Gastroesophageal sphincter (tissue), 4 donors: ENCODE measurements at regions not wholly inside any gene's neighbourhood (a gene's known extent, or its start where the extent isn't known, plus 50 kb on each side); places are given as distances from the start of the nearest gene placed in this dataset.

Experiments used
- ATAC-seq: fragments of 150-250 bp; one replicate; pipeline ENCODE4 v1.9.1; 2016; ENCODE audit warnings: mild to moderate bottlenecking, moderate library complexity
- H3K27ac ChIP-seq, 4 donors: fragments of 200-600 bp; sonication (generic) in 3 of 4; 1 replicate in 3 of 4; 2 replicates in 1 of 4; pipeline ENCODE4 v1.5.1; 2016 to 2019
- H3K27me3 ChIP-seq: fragments of 200-600 bp; sonication (generic); one replicate; pipeline ENCODE4 v1.5.1; 2019
- H3K36me3 ChIP-seq, 2 donors: fragments of 200-600 bp; sonication (generic); one replicate each; pipeline ENCODE4 v1.5.1; 2019; ENCODE audit warnings: control low read depth in 1 of 2
- H3K4me1 ChIP-seq, 3 donors: fragments of 200-600 bp; sonication (generic); 1 replicate in 2 of 3; 2 replicates in 1 of 3; pipeline ENCODE4 v1.5.1; 2016 to 2019; ENCODE audit warnings: control low read depth in 2 of 3
- H3K4me3 ChIP-seq, 2 donors: fragments of 200-600 bp; sonication (generic); one replicate each; pipeline ENCODE4 v1.5.1; 2019; ENCODE audit warnings: mild to moderate bottlenecking in 1 of 2, moderate library complexity in 1 of 2
- H3K9me3 ChIP-seq, 3 donors: fragments of 200-600 bp; sonication (generic); one replicate each; pipeline ENCODE4 v1.5.1; 2017 to 2019; ENCODE audit warnings: control low read depth in 2 of 3
- EP300 ChIP-seq: sonication (generic); formaldehyde crosslinking; IDR thresholded peaks from one replicate; pipeline ENCODE4 v1.6.1; 2017; ENCODE audit warnings: antibody characterized with exemption, mild to moderate bottlenecking
- POLR2A ChIP-seq, 2 donors: fragments of 450-650 bp; IDR thresholded peaks; one replicate each; pipeline ENCODE4 v1.6.1; 2017; ENCODE audit warnings: antibody characterized with exemption in 2 of 2, mild to moderate bottlenecking in 2 of 2, moderate library complexity in 1 of 2
- POLR2AphosphoS5 ChIP-seq: sonication (generic); formaldehyde crosslinking; IDR thresholded peaks from one replicate; pipeline ENCODE4 v1.6.1; 2017; ENCODE audit warnings: antibody characterized with exemption
- WGBS, 2 donors: methylation state at CpG; one replicate each; pipeline ENCODE4 v1.1.5; 2018; ENCODE audit warnings: low coverage in 1 of 2; 5-methylcytosine and 5-hydroxymethylcytosine counted together
- TF ChIP-seq, protein P1 (sequence below), 4 experiments: fragments of 200-600 bp in 2 of 4; fragments of 450-650 bp in 2 of 4; sonication (generic) in 1 of 4; IDR thresholded peaks; one replicate each; pipeline ENCODE4 v1.5.1; 2017 to 2019; ENCODE audit warnings: antibody characterized with exemption in 4 of 4, mild to moderate bottlenecking in 2 of 4, moderate library complexity in 2 of 4

GRCh38 chr1:222462601-222463000 lies 85.3 kb downstream of the HHIPL2 start:
- no peak overlapping the region for H3K27ac ChIP-seq
- 52% methylated on average over 2 of the region's 2 CpGs; no CpG with 5 or more reads in 1 of the 2 donors for WGBS, 2 donors
- no peak overlapping the region for H3K4me3 ChIP-seq
- ATAC-seq: no peak
- TF ChIP-seq, protein P1, sequence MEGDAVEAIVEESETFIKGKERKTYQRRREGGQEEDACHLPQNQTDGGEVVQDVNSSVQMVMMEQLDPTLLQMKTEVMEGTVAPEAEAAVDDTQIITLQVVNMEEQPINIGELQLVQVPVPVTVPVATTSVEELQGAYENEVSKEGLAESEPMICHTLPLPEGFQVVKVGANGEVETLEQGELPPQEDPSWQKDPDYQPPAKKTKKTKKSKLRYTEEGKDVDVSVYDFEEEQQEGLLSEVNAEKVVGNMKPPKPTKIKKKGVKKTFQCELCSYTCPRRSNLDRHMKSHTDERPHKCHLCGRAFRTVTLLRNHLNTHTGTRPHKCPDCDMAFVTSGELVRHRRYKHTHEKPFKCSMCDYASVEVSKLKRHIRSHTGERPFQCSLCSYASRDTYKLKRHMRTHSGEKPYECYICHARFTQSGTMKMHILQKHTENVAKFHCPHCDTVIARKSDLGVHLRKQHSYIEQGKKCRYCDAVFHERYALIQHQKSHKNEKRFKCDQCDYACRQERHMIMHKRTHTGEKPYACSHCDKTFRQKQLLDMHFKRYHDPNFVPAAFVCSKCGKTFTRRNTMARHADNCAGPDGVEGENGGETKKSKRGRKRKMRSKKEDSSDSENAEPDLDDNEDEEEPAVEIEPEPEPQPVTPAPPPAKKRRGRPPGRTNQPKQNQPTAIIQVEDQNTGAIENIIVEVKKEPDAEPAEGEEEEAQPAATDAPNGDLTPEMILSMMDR (IDR thresholded peaks at IDR 0.05): no peak
- TF ChIP-seq POLR2AphosphoS5 (no peak), EP300 (no peak), POLR2A (IDR thresholded peaks at IDR 0.05) (no peak)
- peaks cover 0 to 16% (median 4%) of the 10 kb centered on the region in 3 donors for H3K4me1 ChIP-seq
- H3K9me3 ChIP-seq: peaks cover 0 to 9% (median 0%) of the 10 kb centered on the region in 3 donors
- H3K27me3 ChIP-seq: no peaks in the 10 kb centered on the region
- H3K36me3 ChIP-seq: no peaks in the 10 kb centered on the region

DNA sequence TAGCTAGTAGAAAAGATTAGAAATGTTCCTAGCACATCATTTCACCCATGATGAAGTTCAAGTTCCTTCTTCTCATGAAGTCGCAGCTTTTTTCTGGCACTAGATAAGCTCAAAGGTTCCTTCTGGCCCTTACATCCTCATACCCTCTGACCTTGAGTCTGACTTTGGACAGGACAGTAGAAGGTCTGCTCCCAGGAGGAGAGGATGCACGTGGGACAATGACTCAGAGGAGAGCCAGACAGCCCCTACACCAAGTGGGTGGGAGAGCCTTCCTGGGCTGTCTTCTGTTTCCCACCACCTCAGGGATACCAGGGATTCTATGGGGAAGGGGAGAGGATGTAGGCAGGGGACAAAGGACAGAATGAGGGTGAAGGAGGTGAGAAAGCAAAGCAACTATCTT lies 86.0 kb downstream of the HHIPL2 start:
- H3K27ac ChIP-seq: no peak overlapping the region
- H3K36me3 ChIP-seq: no peaks in the 10 kb centered on the region
- peaks cover 0 to 16% (median 4%) of the 10 kb centered on the region in 3 donors for H3K4me1 ChIP-seq
- H3K9me3 ChIP-seq: peaks cover 0 to 16% (median 0%) of the 10 kb centered on the region in 3 donors
- TF ChIP-seq POLR2A (IDR thresholded peaks at IDR 0.05) (no peak), POLR2AphosphoS5 (no peak), EP300 (no peak)
- TF ChIP-seq, protein P1 (IDR thresholded peaks at IDR 0.05): no peak
- H3K4me3 ChIP-seq: no peak overlapping the region
- no peaks in the 10 kb centered on the region for H3K27me3 ChIP-seq
- ATAC-seq: no peak
- WGBS, 2 donors: 71 to 82% methylated on average over 1 to 2 of the region's 2 CpGs

DNA sequence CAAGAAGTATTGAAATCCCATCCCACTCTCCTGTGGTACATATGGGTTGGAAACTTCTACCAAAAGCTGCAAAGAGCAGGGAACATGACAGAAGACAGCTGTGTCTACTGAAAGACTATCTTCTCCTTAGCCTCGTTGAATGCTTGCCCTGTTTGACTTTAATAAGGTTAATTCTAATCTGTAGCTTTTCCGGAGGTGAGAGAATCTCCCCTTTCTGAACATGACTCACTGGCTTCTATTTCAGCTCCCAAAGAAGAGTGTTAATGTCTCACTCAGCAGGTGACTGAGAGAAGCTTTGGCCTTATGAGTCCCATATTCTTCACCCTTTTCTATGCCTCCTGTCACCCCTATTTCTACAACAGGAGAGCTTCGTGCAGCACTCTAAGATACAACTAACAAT lies 88.3 kb downstream of the HHIPL2 start:
- no peak overlapping the region for H3K27ac ChIP-seq
- no peak for ATAC-seq
- H3K27me3 ChIP-seq: no peaks in the 10 kb centered on the region
- no peaks in the 10 kb centered on the region for H3K36me3 ChIP-seq
- peaks cover 0 to 14% (median 6%) of the 10 kb centered on the region in 3 donors for H3K4me1 ChIP-seq
- WGBS, 2 donors: 75 to 87% methylated on average over 3 of the region's 3 CpGs
- H3K4me3 ChIP-seq: no peak overlapping the region
- peaks cover 0 to 16% (median 0%) of the 10 kb centered on the region in 3 donors for H3K9me3 ChIP-seq
- TF ChIP-seq EP300 (no peak), POLR2A (IDR thresholded peaks at IDR 0.05) (no peak), POLR2AphosphoS5 (no peak)
- TF ChIP-seq, protein P1 (IDR thresholded peaks at IDR 0.05): no peak

GRCh38 chr1:222457513-222457912 lies 90.4 kb downstream of the HHIPL2 start:
- Histone ChIP-seq H3K9me3 (peaks cover 0 to 16% (median 0%) of the 10 kb centered on the region in 3 donors), H3K27ac (no peak overlapping the region), H3K4me3 (no peak overlapping the region), H3K27me3 (no peaks in the 10 kb centered on the region), H3K36me3 (no peaks in the 10 kb centered on the region), H3K4me1 (peaks cover 0 to 19% (median 6%) of the 10 kb centered on the region in 3 donors)
- TF ChIP-seq, protein P1 (IDR thresholded peaks at IDR 0.05): no peak
- TF ChIP-seq POLR2AphosphoS5 (no peak), EP300 (no peak), POLR2A (IDR thresholded peaks at IDR 0.05) (no peak)
- ATAC-seq: no peak
- WGBS, 2 donors: 86 to 100% methylated on average over 1 of the region's 1 CpG

GRCh38 chr1:222457084-222457483 lies 90.8 kb downstream of the HHIPL2 start:
- Histone ChIP-seq H3K4me1 (peaks cover 0 to 19% (median 6%) of the 10 kb centered on the region in 3 donors), H3K27me3 (no peaks in the 10 kb centered on the region), H3K9me3 (peaks cover 0 to 16% (median 0%) of the 10 kb centered on the region in 3 donors), H3K36me3 (no peaks in the 10 kb centered on the region), H3K4me3 (no peak overlapping the region), H3K27ac (no peak overlapping the region)
- 88 to 100% methylated on average over 1 of the region's 1 CpG for WGBS, 2 donors
- no peak for ATAC-seq
- TF ChIP-seq, protein P1 (IDR thresholded peaks at IDR 0.05): no peak
